H1 (cell line): ENCODE measurements at regions not wholly inside any gene's neighbourhood (a gene's known extent, or its start where the extent isn't known, plus 50 kb on each side); places are given as distances from the start of the nearest gene placed in this dataset.

Experiments used
- CTCF ChIA-PET: fragments of 300-600 bp; sonication (Branson Sonifier 250); formaldehyde crosslinking; loops from one replicate; lab custom pipeline; 2021; ENCODE audit not compliant: partially characterized antibody; lab: Charles Lee
- POLR2A ChIA-PET: fragments of 300-600 bp; sonication (Branson Sonifier 250); formaldehyde crosslinking; loops from one replicate; lab custom pipeline; 2021; ENCODE audit warnings: inconsistent platforms; ENCODE audit not compliant: partially characterized antibody; lab: Charles Lee
- DNase-seq, 2 experiments: peaks; one replicate each; pipeline versions ENCODE4 v3.0.0 to v3.0.0-alpha.2; 2010 to 2022; ENCODE audit warnings: low spot score in 2 of 2, low read depth in 1 of 2, mixed read lengths in 1 of 2
- FAIRE-seq: peaks from 2 replicates; lab custom pipeline; 2011; peaks lifted over from hg19 to GRCh38; lab: Jason Lieb, UNC
- H2AFZ ChIP-seq: 2 replicates; pipeline ENCODE4 v1.8.1; 2012; ENCODE audit warnings: low read length, inconsistent platforms
- H2AK5ac ChIP-seq: 2 replicates; pipeline ENCODE4 v1.6.1; 2013; ENCODE audit warnings: low read depth, low read length
- H2BK120ac ChIP-seq: replicated peaks from 2 replicates; pipeline ENCODE3; 2013; ENCODE audit warnings: low read depth, low read length, inconsistent platforms
- H2BK12ac ChIP-seq: 2 replicates; pipeline ENCODE4 v1.6.1; 2013; ENCODE audit warnings: low read depth, low read length
- H2BK15ac ChIP-seq: 2 replicates; pipeline ENCODE4 v1.6.1; 2013; ENCODE audit warnings: low read length
- H2BK20ac ChIP-seq: 2 replicates; pipeline ENCODE4 v1.6.1; 2013; ENCODE audit warnings: low read length
- H2BK5ac ChIP-seq: 2 replicates; pipeline ENCODE4 v1.6.1; 2013; ENCODE audit warnings: low read depth, low read length
- H3K14ac ChIP-seq: 2 replicates; pipeline ENCODE4 v1.6.1; 2013; ENCODE audit warnings: inconsistent platforms; ENCODE audit not compliant: insufficient read length
- H3K18ac ChIP-seq: 2 replicates; pipeline ENCODE4 v1.6.1; 2013; ENCODE audit warnings: low read length; ENCODE audit errors: extremely low read depth
- H3K23ac ChIP-seq: 2 replicates; pipeline ENCODE4 v1.6.1; 2013; ENCODE audit warnings: inconsistent platforms; ENCODE audit not compliant: insufficient read length
- H3K23me2 ChIP-seq: 2 replicates; pipeline ENCODE4 v1.6.1; 2013; ENCODE audit warnings: low read depth, low read length
- H3K27ac ChIP-seq: 2 replicates; pipeline ENCODE4 v1.6.1; 2011; ENCODE audit warnings: low read depth, low read length, inconsistent platforms
- H3K27me3 ChIP-seq, 4 experiments: replicated peaks in 1 of 4; 1 replicate in 1 of 4; 2 replicates in 3 of 4; pipeline versions ENCODE4 v1.6.1 to v1.8.1; 2011 to 2013; ENCODE audit warnings: low read length in 3 of 4, mild to moderate bottlenecking in 3 of 4, inconsistent platforms in 2 of 4, mixed read lengths in 2 of 4, moderate library complexity in 1 of 4; ENCODE audit not compliant: control insufficient read depth in 3 of 4, insufficient read depth in 3 of 4; ENCODE audit errors: extremely low read depth in 1 of 4
- H3K36me3 ChIP-seq, 4 experiments: 2 replicates each; pipeline versions ENCODE4 v1.6.1 to v1.8.1; 2011 to 2013; ENCODE audit warnings: mild to moderate bottlenecking in 4 of 4, low read length in 3 of 4, moderate library complexity in 2 of 4, control low read depth in 1 of 4, inconsistent platforms in 1 of 4; ENCODE audit not compliant: insufficient read depth in 4 of 4, control insufficient read depth in 2 of 4
- H3K4ac ChIP-seq: replicated peaks from 2 replicates; pipeline ENCODE3; 2013; ENCODE audit warnings: low read length, low read depth, mixed read lengths, inconsistent platforms; ENCODE audit not compliant: insufficient read length
- H3K4me1 ChIP-seq, 4 experiments: replicated peaks in 1 of 4; 1 replicate in 1 of 4; 2 replicates in 3 of 4; pipeline versions ENCODE4 v1.6.1 to v1.8.1; 2011 to 2013; ENCODE audit warnings: low read length in 3 of 4, inconsistent platforms in 2 of 4, mixed read lengths in 1 of 4; ENCODE audit not compliant: insufficient read depth in 4 of 4, control insufficient read depth in 3 of 4
- H3K4me2 ChIP-seq, 2 experiments: 2 replicates each; pipeline versions ENCODE4 v1.6.1 to v1.8.1; 2011 to 2013; ENCODE audit warnings: low read depth in 2 of 2, low read length in 2 of 2, control low read depth in 1 of 2, inconsistent platforms in 1 of 2, mild to moderate bottlenecking in 1 of 2; ENCODE audit not compliant: insufficient read depth in 1 of 2
- H3K4me3 ChIP-seq, 4 experiments: fragments of 200-600, 300-600 bp in 1 of 4; sonication (generic), shearing (Covaris generic), sonication (Bioruptor Twin) in 1 of 4; 2 replicates each; pipeline versions ENCODE4 v1.5.1 to v1.8.1; 2011 to 2016; ENCODE audit warnings: low read length in 4 of 4, low read depth in 3 of 4, control low read depth in 2 of 4, inconsistent platforms in 2 of 4, mild to moderate bottlenecking in 2 of 4, mixed read lengths in 1 of 4, moderate library complexity in 1 of 4; ENCODE audit not compliant: insufficient read depth in 2 of 4; ENCODE audit errors: extremely low read depth in 1 of 4
- H3K56ac ChIP-seq: replicated peaks from 2 replicates; pipeline ENCODE3; 2013; ENCODE audit warnings: low read depth, mild to moderate bottlenecking, mixed read lengths, low read length, inconsistent platforms; ENCODE audit not compliant: insufficient read length
- H3K79me1 ChIP-seq: 2 replicates; pipeline ENCODE4 v1.6.1; 2013; ENCODE audit warnings: low read depth, low read length, control low read depth
- H3K79me2 ChIP-seq, 2 experiments: 2 replicates each; pipeline versions ENCODE4 v1.6.1 to v1.8.1; 2012 to 2013; ENCODE audit warnings: low read length in 2 of 2, mild to moderate bottlenecking in 2 of 2, inconsistent platforms in 1 of 2; ENCODE audit not compliant: insufficient read depth in 2 of 2, control insufficient read depth in 1 of 2
- H3K9ac ChIP-seq, 4 experiments: replicated peaks in 1 of 4; 1 replicate in 1 of 4; 2 replicates in 3 of 4; pipeline versions ENCODE4 v1.6.1 to v1.8.1; 2011 to 2013; ENCODE audit warnings: low read depth in 3 of 4, low read length in 3 of 4, control low read depth in 2 of 4, mild to moderate bottlenecking in 2 of 4, moderate library complexity in 2 of 4, inconsistent platforms in 1 of 4; ENCODE audit errors: extremely low read depth in 1 of 4
- H3K9me3 ChIP-seq, 2 experiments: 2 replicates each; pipeline versions ENCODE4 v1.6.1 to v1.8.1; 2012 to 2013; ENCODE audit warnings: mild to moderate bottlenecking in 2 of 2, moderate library complexity in 2 of 2, control low read depth in 1 of 2, inconsistent platforms in 1 of 2, low read depth in 1 of 2, low read length in 1 of 2, mixed read lengths in 1 of 2; ENCODE audit not compliant: insufficient read depth in 2 of 2
- H4K20me1 ChIP-seq, 2 experiments: replicated peaks in 1 of 2; 2 replicates each; pipeline versions ENCODE3 to v1.8.1; 2011 to 2013; ENCODE audit warnings: inconsistent platforms in 2 of 2, low read length in 2 of 2, mild to moderate bottlenecking in 1 of 2; ENCODE audit not compliant: insufficient read depth in 2 of 2, control insufficient read depth in 1 of 2
- H4K5ac ChIP-seq: 2 replicates; pipeline ENCODE4 v1.6.1; 2013; ENCODE audit warnings: low read length, low read depth, mixed read lengths, inconsistent platforms; ENCODE audit not compliant: insufficient read length
- H4K8ac ChIP-seq: 2 replicates; pipeline ENCODE4 v1.8.0; 2013; ENCODE audit warnings: mild to moderate bottlenecking, moderate library complexity, low read length, inconsistent platforms; ENCODE audit not compliant: insufficient read depth; ENCODE audit errors: extremely low read depth
- H4K91ac ChIP-seq: replicated peaks from 2 replicates; pipeline ENCODE3; 2013; ENCODE audit warnings: low read length, mixed read lengths, inconsistent platforms; ENCODE audit not compliant: insufficient read length
- ASH2L ChIP-seq: fragments of 200-600, 300-600 bp; sonication (generic); IDR thresholded peaks from one replicate; pipeline ENCODE4 v1.7.1; 2017; ENCODE audit warnings: low read length
- BRCA1 ChIP-seq: IDR thresholded peaks from 2 replicates; pipeline ENCODE4 v1.6.1; 2012; ENCODE audit warnings: low read depth, low read length, improper control_type of control experiment
- CHD2 ChIP-seq: IDR thresholded peaks from 2 replicates; pipeline ENCODE4 v1.6.1; 2012; ENCODE audit warnings: low read length, improper control_type of control experiment
- E2F6 ChIP-seq: IDR thresholded peaks from 2 replicates; pipeline ENCODE4 v1.6.1; 2012; ENCODE audit warnings: inconsistent platforms
- FOSL1 ChIP-seq: IDR thresholded peaks from 2 replicates; pipeline ENCODE4 v1.6.1; 2011; ENCODE audit warnings: mild to moderate bottlenecking, low read depth, low read length, moderate library complexity; ENCODE audit not compliant: insufficient read depth
- GABPA ChIP-seq: IDR thresholded peaks from 2 replicates; pipeline ENCODE4 v1.6.1; 2011; ENCODE audit warnings: mild to moderate bottlenecking, low read length, moderate library complexity, borderline replicate concordance; ENCODE audit not compliant: insufficient read depth
- KDM5A ChIP-seq: fragments of 200-600 bp; IDR thresholded peaks from 2 replicates; pipeline ENCODE4 v1.7.1; 2012; ENCODE audit warnings: mild to moderate bottlenecking, low read length, inconsistent platforms, mixed read lengths
- NRF1 ChIP-seq: IDR thresholded peaks from 2 replicates; pipeline ENCODE4 v1.6.1; 2011; ENCODE audit warnings: mild to moderate bottlenecking, low read depth, low read length, improper control_type of control experiment
- RBBP5 ChIP-seq: IDR thresholded peaks from 2 replicates; pipeline ENCODE4 v1.7.1; 2012; ENCODE audit warnings: low read depth, mild to moderate bottlenecking, inconsistent platforms, low read length, moderate library complexity, borderline replicate concordance
- SIX5 ChIP-seq: IDR thresholded peaks from 2 replicates; pipeline ENCODE4 v1.6.1; 2011; ENCODE audit warnings: mild to moderate bottlenecking, low read depth, low read length
- TAF1 ChIP-seq: IDR thresholded peaks from 2 replicates; pipeline ENCODE4 v1.6.1; 2011; ENCODE audit warnings: mild to moderate bottlenecking, low read depth, low read length
- TBP ChIP-seq: IDR thresholded peaks from 2 replicates; pipeline ENCODE4 v1.6.1; 2011; ENCODE audit warnings: low read depth, low read length, improper control_type of control experiment
- TCF12 ChIP-seq: IDR thresholded peaks from 2 replicates; pipeline ENCODE4 v1.6.1; 2011; ENCODE audit warnings: low read depth, mild to moderate bottlenecking, low read length
- YY1 ChIP-seq: IDR thresholded peaks from 2 replicates; pipeline ENCODE4 v1.6.1; 2011; ENCODE audit warnings: low read depth, mild to moderate bottlenecking, low read length
- WGBS, 2 experiments: shearing (Covaris generic) in 1 of 2; methylation state at CpG; one replicate each; pipeline versions ENCODE4 v1.1.6 to v1.1.7; 2013 to 2015; ENCODE audit warnings: low lambda C conversion rate in 2 of 2, mixed read lengths in 2 of 2, inconsistent platforms in 1 of 2, low coverage in 1 of 2, missing lambda C conversion rate in 1 of 2; ENCODE audit not compliant: insufficient replicate concordance in 2 of 2, insufficient coverage in 1 of 2, insufficient read length in 1 of 2; ENCODE audit errors: extremely low coverage in 1 of 2, missing lambda C conversion rate in 1 of 2; 5-methylcytosine and 5-hydroxymethylcytosine counted together
- TF ChIP-seq, protein P1 (sequence below): IDR thresholded peaks from 2 replicates; pipeline ENCODE4 v1.6.1; 2012; ENCODE audit warnings: inconsistent platforms

GRCh38 chr13:85368686-85369085, 430.5 kb downstream of the SLITRK6 start:
- H3K4me3 ChIP-seq, result no peak overlapping the region
- 85% methylated on average over 1 of the region's 1 CpG; no CpG with 5 or more reads in 1 of the 2 experiments for WGBS, 2 experiments
- no peak overlapping the region for H2BK20ac ChIP-seq
- no peak overlapping the region for H3K9ac ChIP-seq
- H4K91ac ChIP-seq, result no peak overlapping the region
- H4K20me1 ChIP-seq, result no peaks in the 10 kb centered on the region
- no peak overlapping the region for H2BK5ac ChIP-seq
- H3K4ac ChIP-seq, result no peak overlapping the region
- H3K18ac ChIP-seq, result no peak overlapping the region
- ChIA-PET CTCF (interaction anchor here (0.7 kb wide), 1 partner anchor 29 kb away, joined by 3 read pairs; no protein-coding TSS in a partner anchor), POLR2A (no interaction called here)
- H2BK12ac ChIP-seq, result no peak overlapping the region
- H4K8ac ChIP-seq, result no peak overlapping the region
- H3K36me3 ChIP-seq, result no peaks in the 10 kb centered on the region
- FAIRE-seq (no peak), DNase-seq (no peak)
- no peak overlapping the region for H2BK15ac ChIP-seq
- no peaks in the 10 kb centered on the region for H3K23me2 ChIP-seq
- TF ChIP-seq NRF1, result no peak
- no peak for TF ChIP-seq SIX5
- no peak for TF ChIP-seq GABPA
- TF ChIP-seq KDM5A, result no peak
- no peak for TF ChIP-seq YY1
- no peak for TF ChIP-seq TAF1
- no peak for TF ChIP-seq E2F6
- TF ChIP-seq TCF12, result no peak
- TF ChIP-seq TBP, result no peak
- TF ChIP-seq CHD2, result no peak
- TF ChIP-seq, protein P1, sequence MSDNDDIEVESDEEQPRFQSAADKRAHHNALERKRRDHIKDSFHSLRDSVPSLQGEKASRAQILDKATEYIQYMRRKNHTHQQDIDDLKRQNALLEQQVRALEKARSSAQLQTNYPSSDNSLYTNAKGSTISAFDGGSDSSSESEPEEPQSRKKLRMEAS, result no peak
- no peak for TF ChIP-seq RBBP5
- TF ChIP-seq BRCA1, result no peak
- TF ChIP-seq ASH2L, result no peak
- no peak for TF ChIP-seq FOSL1
- no peaks in the 10 kb centered on the region for H3K9me3 ChIP-seq
- no peak overlapping the region for H3K23ac ChIP-seq
- H2AK5ac ChIP-seq, result no peak overlapping the region
- no peak overlapping the region for H4K5ac ChIP-seq
- H3K79me2 ChIP-seq, result no peaks in the 10 kb centered on the region
- no peaks in the 10 kb centered on the region for H3K4me1 ChIP-seq
- H3K79me1 ChIP-seq, result no peaks in the 10 kb centered on the region
- H3K27me3 ChIP-seq, result no peaks in the 10 kb centered on the region
- H3K27ac ChIP-seq, result no peak overlapping the region
- no peak overlapping the region for H3K14ac ChIP-seq
- no peak overlapping the region for H3K56ac ChIP-seq
- H2AFZ ChIP-seq, result no peak overlapping the region
- no peak overlapping the region for H3K4me2 ChIP-seq
- no peak overlapping the region for H2BK120ac ChIP-seq
